Activated CD4-positive, CD25-positive, alpha-beta regulatory T cell treated with anti-CD3 and anti-CD28 coated beads, Interleukin-2, amount 50 U/mL, for 24 hours (primary cell): ENCODE measurements at regions not wholly inside any gene's neighbourhood (a gene's known extent, or its start where the extent isn't known, plus 50 kb on each side); places are given as distances from the start of the nearest gene placed in this dataset.

Experiments used
- ATAC-seq, 2 donors: fragments of 150-1000 bp; cut with Tn5 transposase; one replicate each; pipeline ENCODE4 v1.10.0; 2021; ENCODE audit warnings: mild to moderate bottlenecking in 1 of 2, moderate library complexity in 1 of 2

DNA sequence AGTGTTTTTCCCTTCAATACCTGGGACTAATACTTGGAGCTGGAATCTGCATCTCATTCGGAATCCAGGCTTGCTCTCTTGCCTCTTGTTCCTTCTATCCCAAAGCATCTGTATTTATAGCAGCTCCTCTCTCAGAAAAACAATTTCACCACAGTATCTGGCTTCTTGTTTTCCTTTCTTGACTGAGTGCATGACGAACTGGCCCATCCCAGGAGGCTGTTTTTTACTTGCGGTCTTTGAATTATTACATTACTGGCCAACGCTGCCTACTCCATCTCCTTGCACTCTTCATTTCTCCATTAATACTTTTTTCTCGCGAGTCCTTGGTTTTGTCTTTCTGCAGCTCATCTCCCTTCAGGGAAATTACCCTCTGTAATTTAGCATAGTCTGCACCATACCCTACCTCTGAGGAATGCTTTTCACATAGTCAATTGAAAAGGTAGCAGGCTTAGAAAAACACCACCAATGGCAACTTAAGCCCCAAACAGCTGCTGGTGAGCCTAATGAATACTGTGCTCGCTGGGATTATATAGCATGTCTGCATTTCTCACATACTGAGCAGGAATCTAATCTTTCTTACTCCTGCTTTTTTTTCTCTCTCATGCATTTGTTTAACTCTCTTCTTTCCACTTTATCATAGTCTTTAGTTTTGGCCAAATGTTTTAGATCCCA, 277.4 kb upstream of the SESN3 start:
- ATAC-seq = no peak

DNA sequence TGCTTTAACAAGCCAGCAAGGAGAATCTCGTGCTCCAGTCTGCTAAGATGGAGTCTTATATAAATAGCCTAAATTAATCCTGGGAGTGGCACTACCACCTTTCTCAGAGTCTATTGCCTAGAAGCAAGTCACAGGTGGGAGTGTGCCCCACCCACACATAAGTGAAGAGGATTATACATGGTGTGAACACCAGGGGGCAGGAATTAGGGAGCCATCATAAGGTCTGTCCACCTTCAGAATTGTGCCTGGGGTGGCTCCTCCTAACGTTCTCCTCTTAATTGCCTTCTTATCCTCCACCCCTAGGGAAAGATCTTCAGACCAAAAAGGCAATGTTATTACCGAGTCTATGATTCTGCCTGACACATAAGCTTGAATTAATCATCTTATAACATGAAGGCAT, 276.8 kb upstream of the SESN3 start:
- ATAC-seq = no peak

DNA sequence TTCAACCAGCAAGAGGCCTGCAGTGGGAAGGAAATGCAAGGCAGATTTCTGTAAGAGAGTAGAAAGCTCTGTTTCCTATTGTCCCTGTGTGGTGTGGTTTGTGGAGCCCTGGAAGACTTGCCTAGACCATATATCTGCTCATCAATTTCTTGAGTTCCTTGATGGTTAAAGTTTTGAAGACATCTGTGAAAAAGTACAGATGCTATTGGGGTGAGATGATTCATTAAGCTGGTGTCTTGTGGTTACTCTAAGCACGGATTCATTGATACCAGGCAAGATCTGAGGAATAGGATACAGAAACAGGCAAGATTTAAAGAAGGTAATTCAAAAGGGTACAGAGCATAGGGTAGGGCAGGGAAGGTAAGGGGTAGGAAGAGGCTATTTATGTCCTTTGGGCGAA, 275.8 kb upstream of the SESN3 start:
- no peak for ATAC-seq

DNA sequence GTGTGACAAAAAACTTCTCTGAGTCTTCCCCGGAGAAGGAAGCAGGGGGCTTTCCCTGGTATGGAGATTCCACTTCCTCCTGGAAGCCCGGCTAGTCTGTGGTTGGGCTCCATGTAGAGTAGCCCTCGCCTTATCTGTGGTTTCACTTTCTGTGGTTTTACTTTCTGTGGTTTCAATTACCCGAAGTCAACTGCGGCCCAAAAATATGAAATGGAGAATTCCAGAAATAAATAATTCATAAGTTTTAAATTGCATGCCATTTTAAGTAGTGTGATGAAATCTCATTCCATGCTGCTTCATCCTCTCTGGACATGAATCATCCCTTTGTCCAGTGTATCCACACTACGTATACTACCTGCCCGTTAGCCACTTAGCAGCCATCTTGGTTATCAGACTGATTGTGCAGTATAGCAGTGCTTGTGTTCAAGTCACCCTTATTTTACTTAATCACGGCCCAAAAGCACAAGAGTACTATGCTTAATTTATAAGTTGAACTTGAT, 275.0 kb upstream of the SESN3 start:
- no peak for ATAC-seq

DNA sequence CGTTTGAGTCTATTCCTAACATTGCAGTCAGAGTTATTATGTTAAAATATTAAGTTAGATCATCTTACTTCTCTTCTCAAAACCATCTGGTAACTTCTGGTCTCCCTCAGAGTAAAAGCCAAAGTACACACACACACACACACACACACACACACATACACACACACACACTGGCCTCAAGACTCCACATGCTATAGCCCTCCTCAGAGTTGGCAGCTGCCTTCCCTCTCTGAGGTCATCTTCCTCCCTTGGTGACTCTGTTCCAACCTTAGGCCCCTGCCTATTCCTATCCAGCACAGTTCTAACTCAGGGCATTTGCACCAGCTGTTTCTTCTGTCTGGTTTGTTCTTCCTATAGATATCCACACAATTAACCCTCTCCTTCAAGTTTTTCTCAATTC, 272.0 kb upstream of the SESN3 start:
- no peak for ATAC-seq

DNA sequence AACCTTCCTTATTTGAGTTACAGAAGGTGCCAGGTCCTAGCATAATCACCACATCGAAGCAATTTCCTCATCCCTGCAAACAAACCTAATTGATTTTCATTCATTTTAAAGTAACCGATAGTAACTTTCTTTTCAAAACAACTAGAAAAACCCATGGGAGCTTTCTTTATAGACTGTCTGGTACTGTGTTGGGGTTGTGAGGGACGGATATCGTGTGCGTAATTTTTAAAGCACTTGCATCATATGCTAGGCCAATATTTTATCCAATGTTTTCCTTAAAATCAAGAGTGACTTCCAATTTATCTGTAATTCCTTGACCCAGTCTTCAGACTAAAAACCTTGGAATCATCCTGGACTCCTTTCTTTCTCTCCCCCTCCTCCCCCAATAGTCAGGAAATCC, 271.5 kb upstream of the SESN3 start:
- no peak for ATAC-seq

DNA sequence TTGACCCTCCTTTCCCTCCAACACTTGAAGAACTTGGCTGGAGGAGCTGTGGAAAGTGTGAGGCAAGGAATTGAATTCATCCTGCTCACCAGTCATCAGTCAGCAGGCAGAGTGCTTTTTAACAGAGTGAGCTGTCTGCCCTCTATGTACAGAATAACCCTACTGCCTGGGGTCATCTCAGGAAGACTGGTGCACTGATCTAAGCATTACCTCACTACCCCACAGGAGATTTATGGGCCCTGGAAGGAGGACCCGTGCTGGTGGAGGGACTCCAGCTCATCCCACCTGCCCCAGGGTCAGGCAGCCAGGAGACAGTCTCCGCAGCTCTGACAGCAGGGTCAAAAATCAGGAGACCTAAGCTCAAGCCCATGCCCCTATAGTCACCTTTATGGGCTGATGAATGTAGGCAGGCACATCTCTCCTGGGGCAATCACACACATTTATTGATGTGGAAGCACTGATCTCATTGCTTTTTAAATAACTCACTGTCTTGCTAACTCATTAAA, 270.8 kb upstream of the SESN3 start:
- no peak for ATAC-seq

DNA sequence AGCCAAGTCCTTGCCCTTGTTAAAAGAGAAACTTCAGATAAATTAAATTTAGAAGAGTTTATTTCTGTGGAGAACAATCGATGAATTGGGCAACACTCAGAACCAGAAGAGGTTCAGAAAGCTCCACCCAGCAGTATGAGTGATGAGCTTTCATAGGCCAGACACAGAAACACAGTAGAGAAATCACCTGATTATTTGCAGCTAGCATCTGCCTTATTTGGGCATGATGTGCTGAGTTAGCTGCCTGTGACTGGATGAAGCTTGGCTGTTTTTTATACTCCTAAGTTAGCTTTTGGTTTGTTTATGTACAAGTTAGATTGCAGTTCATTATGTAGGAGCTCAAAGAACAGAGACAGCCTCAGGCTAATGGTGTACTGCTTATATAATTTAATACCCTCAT, 269.5 kb upstream of the SESN3 start:
- no peak for ATAC-seq

DNA sequence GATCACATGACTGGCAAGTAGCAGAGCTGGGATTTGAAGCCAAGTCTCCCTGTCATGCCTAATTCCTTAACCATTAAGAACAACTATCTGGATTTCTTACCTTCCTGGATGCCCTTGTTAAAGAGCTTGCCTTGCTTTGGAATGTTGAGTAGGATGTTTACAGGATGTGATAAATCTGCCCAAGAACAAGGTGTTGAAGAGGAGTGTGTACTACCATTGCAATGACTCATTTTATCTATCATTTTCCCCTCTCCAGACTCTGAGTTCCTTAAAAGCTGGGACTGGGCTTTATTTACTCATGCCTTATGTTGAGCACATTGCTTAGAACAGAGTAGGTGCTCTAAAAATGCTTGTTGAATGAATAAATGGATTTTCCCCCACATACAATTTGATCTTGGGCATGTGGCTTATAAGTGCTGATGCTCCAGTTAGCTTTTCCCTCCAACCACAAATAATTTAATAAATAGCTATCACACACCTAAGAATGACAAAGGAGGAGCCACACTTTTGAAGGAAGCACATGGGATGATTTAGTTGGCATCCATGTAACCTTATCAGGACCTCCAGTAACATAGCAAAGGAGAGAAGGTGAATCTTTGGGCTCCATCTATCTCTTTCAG, 268.6 kb upstream of the SESN3 start:
- ATAC-seq = no peak

DNA sequence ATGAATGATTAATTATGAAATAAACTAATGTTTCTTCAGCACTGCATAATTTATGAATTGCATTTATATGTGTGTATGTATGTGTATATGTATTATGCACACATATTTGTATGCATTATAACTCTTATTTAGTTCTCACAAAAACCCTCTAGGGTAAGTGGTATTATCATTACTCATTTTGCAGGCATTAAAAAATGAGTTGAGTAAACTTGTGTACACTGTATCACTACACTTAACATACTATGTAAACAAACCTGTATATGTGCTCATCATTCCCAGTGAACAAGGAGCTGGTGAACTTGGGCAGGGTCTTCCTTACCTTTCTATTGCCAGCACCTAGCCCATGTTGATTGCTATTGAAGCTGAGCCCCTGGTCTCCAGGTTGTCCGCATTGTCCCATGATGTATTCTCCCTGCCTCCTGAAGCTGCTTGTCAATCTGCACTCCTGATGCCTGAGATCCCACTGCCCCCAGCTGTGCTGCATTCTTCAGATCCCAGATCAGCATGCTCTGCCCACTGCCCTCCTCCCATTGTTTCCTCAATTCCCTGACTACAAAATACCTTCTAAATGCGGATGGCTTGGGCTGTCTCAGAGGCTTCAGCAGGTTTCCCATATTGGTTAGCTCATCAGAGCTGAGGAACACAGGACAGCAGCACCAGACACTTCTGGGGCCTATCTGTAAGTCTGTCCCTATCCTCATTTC, 267.9 kb upstream of the SESN3 start:
- no peak for ATAC-seq

DNA sequence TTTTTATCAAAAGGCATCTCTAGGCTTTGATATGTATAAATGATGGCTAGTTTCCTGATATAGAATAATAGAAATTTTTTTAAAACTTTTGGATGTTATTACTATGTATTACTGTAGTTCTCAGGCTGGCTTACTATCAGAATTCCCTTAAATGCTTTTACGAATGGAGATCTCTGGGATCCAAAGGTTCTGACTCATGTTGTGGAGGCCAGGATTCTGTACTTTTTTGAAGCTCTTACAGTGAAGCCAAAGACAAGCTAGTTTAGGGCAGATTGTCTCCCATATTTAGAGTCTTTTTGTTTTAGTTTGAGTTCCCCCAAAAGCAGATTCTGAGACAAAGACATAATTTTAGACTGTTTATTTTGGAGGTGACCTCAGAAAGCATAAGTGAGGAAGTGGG, 265.9 kb upstream of the SESN3 start:
- no peak for ATAC-seq

DNA sequence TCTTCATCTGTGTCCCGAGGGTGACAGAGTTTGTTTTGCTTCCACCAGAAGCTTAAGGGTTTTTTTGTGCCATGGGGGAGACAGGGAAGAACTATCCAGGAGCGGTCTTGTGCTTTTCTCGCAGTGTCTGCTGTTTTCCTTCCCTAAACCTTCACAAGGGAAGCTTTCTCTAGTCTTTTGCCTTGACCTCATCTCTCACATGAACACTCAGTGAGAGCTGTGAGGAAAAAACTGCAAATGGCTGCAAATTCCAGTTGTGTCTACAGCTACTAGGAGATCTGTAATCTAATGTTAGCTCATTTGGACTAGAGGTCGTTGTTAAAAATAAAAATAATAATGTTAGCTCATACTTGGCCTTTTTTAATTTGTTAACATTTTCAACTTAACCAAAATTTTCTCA, 264.7 kb upstream of the SESN3 start:
- no peak for ATAC-seq

DNA sequence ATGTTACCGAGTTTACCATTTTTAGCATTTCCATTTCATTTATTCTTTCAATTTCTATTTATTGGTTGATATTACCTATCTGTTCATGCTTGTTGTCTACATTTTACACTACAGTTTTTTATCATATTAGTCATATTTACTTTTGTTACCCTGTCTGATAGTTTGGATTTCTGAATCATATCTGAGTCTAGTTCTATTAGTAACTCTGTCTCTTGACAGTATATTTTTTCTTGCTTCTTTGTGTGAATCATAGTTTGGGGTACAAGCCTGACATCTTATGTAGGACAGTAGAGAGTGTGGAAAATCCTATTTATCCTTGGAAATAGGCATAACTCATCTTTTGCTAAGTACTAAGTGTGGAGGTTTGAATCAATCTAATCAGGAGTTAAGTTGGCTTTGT, 263.9 kb upstream of the SESN3 start:
- no peak for ATAC-seq

DNA sequence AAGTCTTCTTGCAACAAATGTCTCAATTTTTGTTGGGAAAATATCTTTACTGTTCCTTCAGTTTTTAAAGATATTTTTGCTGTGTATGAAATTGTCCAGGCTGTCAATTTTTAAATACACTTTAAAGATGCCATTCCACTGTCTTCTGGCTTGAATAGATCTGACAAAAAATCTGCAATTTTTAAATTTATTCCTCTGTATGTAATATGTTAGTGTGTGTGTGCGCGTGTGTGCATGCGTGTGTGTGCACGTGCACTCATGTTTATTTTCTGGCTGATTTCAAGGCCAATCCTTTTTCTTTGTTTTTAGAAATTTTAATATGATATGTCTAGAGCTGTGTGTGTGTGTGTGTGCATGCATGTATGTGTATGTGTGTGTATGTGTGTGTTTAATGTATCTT, 263.2 kb upstream of the SESN3 start:
- ATAC-seq = no peak

DNA sequence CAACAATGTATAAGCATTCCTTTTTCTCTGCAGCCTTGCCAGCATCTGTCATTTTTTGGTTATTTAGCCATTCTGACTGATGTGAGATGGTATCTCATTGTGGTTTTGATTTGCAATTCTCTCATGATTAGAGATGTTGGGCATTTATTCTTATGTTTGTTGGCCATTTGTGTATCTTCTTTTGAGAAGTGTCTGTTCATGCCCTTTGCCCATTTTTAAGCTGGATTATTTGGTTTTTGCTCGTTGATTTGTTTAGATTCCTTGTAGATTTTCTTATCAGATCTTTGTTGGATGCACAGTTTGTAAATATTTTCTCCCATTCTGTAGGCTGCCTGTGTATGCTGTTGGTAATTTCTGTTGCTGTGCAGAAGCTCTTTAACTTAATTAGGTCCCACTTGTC, 259.6 kb upstream of the SESN3 start:
- no peak for ATAC-seq

DNA sequence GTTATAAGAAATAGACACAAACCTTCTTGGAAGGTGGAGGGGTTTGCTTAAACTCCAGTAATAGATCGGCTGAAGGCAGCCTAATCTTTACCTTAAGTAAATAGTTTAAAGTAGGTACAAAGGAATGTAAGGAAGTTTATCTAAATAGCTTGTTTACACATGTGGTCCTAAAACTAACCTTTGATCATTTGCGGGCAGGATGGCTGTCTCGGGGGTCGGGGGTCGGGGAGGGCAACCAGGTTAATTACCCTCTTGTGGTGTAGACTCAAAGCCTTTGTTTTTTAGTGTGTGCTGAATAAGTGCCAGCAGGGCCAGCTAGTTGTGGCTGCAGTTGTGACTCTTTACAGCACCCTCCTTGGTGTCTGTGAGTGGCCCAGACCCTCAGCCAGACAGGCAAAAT, 256.9 kb upstream of the SESN3 start:
- ATAC-seq = no peak

DNA sequence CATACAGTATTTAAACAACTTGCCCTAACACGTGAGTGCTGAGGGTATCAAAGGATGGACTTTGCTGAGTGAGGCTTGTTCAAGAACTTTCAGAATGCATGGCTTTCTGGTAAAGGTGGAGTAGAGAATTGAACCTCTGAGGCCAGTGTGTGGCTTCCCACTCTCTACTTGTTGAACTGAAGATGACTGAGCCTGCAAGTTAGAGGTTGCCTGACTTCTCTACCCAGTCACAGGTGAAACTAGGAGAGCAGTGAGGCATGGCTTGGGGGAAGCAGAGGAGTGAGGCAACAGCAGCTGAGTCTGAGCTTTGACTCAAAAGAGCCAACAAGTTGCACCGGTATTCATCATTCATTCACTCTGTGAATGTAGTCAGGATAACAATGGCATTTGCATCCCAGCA, 256.4 kb upstream of the SESN3 start:
- peak; percentile 71 to 85 for ATAC-seq

DNA sequence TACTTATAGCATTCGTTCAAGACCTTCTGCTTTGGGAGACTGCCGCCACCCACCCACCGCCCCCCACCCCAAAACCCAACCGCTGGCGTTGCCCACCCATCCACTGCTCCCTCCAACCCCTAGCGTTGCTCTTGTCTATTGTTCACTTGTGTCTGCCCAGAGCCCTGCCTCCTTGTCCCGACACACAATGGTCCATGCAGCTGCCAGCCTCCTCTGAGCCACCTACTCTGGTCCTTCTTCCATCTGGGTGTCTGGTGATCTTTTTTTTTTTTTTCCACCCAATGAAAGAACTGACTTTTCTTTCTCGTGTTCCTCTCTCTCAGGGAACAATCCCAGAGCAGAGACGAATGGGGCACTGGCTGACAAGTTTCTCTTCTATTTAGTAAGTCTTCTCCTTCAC, 256.0 kb upstream of the SESN3 start:
- no peak for ATAC-seq

DNA sequence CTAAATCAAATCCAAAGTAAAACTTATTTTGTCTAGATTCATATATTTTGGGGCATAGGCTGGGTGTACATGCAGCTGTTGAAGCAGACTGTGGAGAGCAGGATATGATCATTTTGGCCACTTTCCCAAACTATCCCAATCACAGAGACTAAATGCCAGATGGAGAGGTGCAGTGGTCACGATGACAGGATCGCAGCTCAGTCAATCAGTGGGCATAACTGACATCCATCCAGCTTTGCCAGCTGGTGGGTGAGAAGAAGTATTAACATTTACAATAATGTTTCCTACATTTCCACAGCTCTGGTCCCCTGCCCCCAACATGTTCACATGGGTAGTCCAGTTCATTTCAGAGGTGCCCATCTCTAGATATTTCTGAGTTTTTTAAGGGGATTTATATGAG, 255.5 kb upstream of the SESN3 start:
- no peak for ATAC-seq

DNA sequence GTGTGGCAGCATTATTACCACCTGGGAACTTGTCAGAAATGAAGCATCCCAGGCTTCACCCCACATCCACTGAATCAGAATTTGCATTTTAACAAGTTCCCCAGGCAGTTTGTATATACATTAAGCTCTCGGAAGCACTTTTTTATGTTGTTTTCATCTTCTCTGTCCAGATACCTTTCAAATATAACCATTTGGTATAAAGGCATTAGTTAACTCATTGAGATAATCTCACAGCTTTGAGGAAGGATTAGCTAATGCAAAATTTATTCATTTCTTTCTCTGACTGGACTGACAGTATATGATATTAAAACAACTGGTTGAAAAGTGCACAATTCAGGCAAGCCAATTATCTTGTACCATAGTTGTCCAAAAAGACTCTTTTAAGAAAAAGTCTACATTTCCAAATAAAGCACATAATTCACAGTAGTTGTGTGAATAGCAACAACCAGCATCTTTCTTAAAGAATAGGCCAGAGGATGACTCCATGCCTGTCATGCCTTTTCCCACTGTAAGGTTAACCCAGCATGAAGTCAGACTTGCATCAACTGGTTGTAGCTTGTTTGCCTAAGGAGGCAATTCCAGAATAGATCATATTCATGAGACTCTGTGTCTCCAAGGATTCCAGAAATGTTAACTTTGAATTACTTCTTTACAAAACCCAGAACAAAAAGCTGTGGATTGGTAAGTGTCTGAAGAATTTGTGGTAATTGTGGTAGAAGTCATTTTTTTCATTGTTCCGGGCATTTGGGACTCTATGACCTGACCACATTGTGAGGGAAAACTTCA, 254.3 kb upstream of the SESN3 start:
- no peak for ATAC-seq

DNA sequence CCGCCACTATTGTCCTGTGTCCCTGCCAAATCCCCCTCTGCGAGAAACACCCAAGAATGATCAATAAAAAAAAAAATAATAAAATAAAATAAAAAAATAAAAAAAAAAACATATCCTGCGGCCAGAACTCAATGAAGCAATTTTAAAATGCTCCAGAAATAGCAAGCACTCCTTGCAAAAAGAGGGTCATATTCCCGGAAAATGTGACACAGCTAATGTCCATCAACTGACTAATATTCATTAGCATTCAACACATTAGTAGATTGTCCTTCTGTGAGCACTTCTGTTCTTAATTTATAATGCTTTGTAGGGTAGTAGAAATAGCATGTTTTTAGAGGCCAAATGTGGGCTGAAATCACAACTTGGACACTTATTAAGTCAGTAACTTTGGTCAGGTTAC, 252.3 kb upstream of the SESN3 start:
- no peak for ATAC-seq

DNA sequence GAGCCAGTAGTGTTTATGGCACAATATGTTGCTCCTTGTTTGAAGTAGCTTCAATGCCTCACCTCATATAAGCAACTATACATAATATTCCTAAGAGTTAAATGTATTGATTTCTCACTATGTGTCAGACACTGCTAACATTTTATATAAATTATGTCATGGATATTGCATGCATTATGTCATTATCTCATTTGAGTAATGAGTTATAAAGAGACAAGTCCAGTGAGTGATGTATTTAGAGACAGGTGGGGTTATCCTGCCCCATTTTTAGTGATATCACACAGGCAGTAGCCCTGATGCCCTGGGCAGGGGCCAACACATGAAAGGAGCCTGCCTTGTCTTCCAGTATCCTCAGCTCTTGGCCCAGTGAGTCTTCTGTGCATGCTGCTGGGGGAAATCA, 247.0 kb upstream of the SESN3 start:
- no peak for ATAC-seq

DNA sequence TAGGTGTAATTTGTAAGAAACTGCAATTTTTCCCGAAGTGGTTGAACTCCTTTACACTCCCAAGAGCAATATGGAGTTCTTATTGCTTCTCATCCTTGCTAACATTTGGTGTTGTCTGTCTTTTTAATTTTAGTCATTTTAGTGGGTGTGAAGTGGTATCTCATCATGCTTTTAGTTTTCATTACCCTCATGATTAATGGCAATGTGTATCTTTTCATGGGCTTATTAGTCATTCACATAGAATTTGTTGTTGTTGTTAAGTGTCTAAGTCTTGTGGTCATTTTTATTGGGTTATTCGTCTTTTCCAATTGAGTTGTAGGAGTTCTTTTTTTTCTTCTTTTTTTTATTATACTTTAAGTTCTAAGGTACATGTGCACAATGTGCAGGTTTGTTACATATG, 238.3 kb upstream of the SESN3 start:
- ATAC-seq = no peak
